Upper lobe of right lung (tissue), 1 donor: ENCODE measurements at regions not wholly inside any gene's neighbourhood (a gene's known extent, or its start where the extent isn't known, plus 50 kb on each side); places are given as distances from the start of the nearest gene placed in this dataset.
"Not testable (repeated sequence)": the region's sequence is repeated elsewhere in the genome, so short reads cannot be mapped to it uniquely, and the experiment has no call there.

Source experiments
- ATAC-seq: fragments of 200-7000 bp; cut with Tn5 transposase; one replicate; pipeline ENCODE4 v1.9.1; 2020; ENCODE audit warnings: mild to moderate bottlenecking, moderate library complexity
- DNase-seq: peaks from one replicate; pipeline ENCODE4 v3.0.0-alpha.2; 2020
- H3K27ac ChIP-seq: fragments of 200-600 bp; one replicate; pipeline ENCODE4 v1.8.0; 2022
- H3K27me3 ChIP-seq: fragments of 200-600 bp; one replicate; pipeline ENCODE4 v1.8.0; 2022; ENCODE audit warnings: mild to moderate bottlenecking
- H3K36me3 ChIP-seq: fragments of 200-600 bp; one replicate; pipeline ENCODE4 v1.8.0; 2022
- H3K4me1 ChIP-seq: fragments of 200-600 bp; one replicate; pipeline ENCODE4 v1.8.0; 2022
- H3K4me3 ChIP-seq: fragments of 200-600 bp; one replicate; pipeline ENCODE4 v1.8.0; 2022; ENCODE audit warnings: mild to moderate bottlenecking
- H3K9me3 ChIP-seq: fragments of 200-600 bp; one replicate; pipeline ENCODE4 v1.8.0; 2022
- intact Hi-C: fragments of 100-400 bp; cut with DNase I; formaldehyde crosslinking; loops from one replicate; pipeline ENCODE4 v1.11.0; 2022
- TF ChIP-seq, protein P1 (sequence below): fragments of 200-600 bp; IDR thresholded peaks from one replicate; pipeline ENCODE4 v1.8.0; 2022; ENCODE audit warnings: antibody characterized with exemption
- donor health status: DM: no; HTN: yes; CAD: no; lungs with severe emphysema.

- Histone ChIP-seq H3K27me3 (no peaks in the 10 kb centered on the region), H3K4me1 (no peaks in the 10 kb centered on the region), H3K27ac (no peak overlapping the region), H3K36me3 (no peaks in the 10 kb centered on the region), H3K9me3 (no peaks in the 10 kb centered on the region), H3K4me3 (no peak overlapping the region)
- intact Hi-C loops: no loop called here
- no peak for ATAC-seq
- TF ChIP-seq, protein P1, sequence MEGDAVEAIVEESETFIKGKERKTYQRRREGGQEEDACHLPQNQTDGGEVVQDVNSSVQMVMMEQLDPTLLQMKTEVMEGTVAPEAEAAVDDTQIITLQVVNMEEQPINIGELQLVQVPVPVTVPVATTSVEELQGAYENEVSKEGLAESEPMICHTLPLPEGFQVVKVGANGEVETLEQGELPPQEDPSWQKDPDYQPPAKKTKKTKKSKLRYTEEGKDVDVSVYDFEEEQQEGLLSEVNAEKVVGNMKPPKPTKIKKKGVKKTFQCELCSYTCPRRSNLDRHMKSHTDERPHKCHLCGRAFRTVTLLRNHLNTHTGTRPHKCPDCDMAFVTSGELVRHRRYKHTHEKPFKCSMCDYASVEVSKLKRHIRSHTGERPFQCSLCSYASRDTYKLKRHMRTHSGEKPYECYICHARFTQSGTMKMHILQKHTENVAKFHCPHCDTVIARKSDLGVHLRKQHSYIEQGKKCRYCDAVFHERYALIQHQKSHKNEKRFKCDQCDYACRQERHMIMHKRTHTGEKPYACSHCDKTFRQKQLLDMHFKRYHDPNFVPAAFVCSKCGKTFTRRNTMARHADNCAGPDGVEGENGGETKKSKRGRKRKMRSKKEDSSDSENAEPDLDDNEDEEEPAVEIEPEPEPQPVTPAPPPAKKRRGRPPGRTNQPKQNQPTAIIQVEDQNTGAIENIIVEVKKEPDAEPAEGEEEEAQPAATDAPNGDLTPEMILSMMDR: no peak
- no peak for DNase-seq
These were observed 192.5 kb downstream of the SHOX2 start for GRCh38 chr3:157913741-157914150.

DNA sequence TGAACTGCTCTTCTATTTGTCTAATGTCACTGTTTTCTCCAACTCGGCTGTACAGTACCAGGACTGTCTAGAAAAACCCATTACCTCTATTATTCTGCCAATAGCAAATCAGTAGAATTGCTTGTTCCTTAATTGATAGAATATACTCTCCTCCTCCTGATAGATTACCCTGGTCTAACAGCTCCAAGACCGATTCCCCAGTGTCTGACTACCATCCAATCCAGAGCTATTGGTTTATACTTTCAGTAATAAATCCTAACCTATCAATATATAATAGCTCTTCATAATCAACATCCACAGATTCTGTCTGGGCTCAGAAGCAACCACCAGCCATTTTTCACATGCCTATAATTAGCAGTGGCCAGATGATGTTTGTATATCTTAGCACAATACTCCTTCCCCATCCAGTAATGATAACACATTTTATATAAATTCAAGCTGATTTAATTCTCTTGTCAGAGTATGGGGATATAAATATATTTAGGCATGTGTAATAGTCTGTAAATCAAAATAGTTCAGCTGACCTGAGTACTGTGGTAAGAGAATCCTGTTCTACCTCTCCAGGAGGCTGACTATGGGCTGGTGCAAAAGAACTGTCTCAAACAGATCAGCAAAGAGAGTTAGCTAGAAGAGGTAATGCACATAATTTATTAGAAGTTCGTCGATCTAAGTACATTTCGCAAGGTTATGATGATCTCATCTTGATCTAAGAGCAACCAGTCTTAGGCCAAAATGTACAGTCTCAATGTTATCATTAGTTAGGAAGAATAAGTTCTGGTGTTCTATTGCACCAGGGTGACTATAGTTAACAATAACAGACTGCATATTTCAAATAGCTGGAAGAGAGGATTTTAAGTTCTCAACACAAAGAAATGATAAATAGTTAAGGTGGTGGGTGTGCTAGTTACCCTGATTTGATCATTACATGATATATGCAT lies 193.4 kb downstream of the SHOX2 start:
- Histone ChIP-seq H3K36me3 (no peaks in the 10 kb centered on the region), H3K27me3 (no peaks in the 10 kb centered on the region), H3K27ac (no peak overlapping the region), H3K9me3 (no peaks in the 10 kb centered on the region), H3K4me3 (no peak overlapping the region), H3K4me1 (no peaks in the 10 kb centered on the region)
- DNase-seq: no peak
- no peak for ATAC-seq
- TF ChIP-seq, protein P1: no peak
- intact Hi-C loops: no loop called here

DNA sequence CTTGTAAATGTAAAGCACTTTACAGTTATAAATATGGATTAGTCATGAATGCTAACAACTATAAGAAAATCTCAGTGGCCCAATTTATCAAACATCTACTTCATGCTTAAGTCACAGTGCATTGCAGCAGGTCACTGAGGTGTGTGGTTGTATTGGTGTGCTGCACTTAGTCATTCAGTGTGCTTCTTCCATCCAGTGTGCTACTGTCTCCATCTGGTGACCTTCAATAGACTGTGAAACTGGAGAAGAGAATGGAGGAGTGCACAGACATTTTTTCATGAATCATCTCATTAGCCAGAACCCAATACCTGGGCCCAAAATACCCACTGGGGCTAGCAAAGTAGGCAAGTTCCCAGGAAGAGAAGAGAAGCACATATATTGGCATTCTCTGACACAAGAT lies 199.6 kb downstream of the SHOX2 start:
- TF ChIP-seq, protein P1: no peak
- Histone ChIP-seq H3K36me3 (no peaks in the 10 kb centered on the region), H3K9me3 (no peaks in the 10 kb centered on the region), H3K4me1 (no peaks in the 10 kb centered on the region), H3K4me3 (no peak overlapping the region), H3K27ac (no peak overlapping the region), H3K27me3 (no peaks in the 10 kb centered on the region)
- DNase-seq: no peak
- intact Hi-C loops: no loop called here
- ATAC-seq: no peak

GRCh38 chr3:157905885-157906284 lies 200.3 kb downstream of the SHOX2 start:
- TF ChIP-seq, protein P1: no peak
- Histone ChIP-seq H3K4me1 (no peaks in the 10 kb centered on the region), H3K9me3 (no peaks in the 10 kb centered on the region), H3K4me3 (no peak overlapping the region), H3K27ac (no peak overlapping the region), H3K36me3 (no peaks in the 10 kb centered on the region), H3K27me3 (no peaks in the 10 kb centered on the region)
- intact Hi-C loops: no loop called here
- DNase-seq (no peak), ATAC-seq (no peak)

- H3K9me3 ChIP-seq: not testable (repeated sequence)
These were observed 203.5 kb downstream of the SHOX2 start for GRCh38 chr3:157902680-157903079.

DNA sequence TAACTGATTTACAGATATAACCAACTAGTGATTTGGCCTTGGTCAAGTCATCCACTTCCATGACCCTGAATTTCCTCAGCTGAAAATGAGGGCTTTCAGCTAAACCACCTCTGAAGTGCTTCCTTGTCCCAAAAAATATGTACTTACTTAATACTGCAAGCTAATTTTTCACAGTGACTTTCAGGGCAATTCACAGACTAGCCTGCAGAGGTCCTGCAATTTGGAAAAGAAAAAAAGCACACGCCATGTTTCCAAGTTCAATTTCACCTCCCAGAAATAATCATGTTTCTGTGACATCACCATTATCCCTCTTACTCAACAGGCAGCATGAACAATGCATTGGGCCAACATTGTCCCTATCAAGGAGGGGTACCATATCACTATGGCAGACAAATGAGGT lies 218.2 kb downstream of the SHOX2 start:
- TF ChIP-seq, protein P1: no peak
- DNase-seq (no peak), ATAC-seq (no peak)
- Histone ChIP-seq H3K27me3 (no peaks in the 10 kb centered on the region), H3K27ac (no peak overlapping the region), H3K4me3 (no peak overlapping the region), H3K4me1 (no peaks in the 10 kb centered on the region), H3K36me3 (no peaks in the 10 kb centered on the region), H3K9me3 (no peaks in the 10 kb centered on the region)
- intact Hi-C loops: no loop called here

More at GRCh38 chr3:157902680-157903079, 203.5 kb downstream of the SHOX2 start:
- H3K4me3 ChIP-seq, H3K36me3 ChIP-seq, H3K27me3 ChIP-seq, ATAC-seq, H3K4me1 ChIP-seq, H3K27ac ChIP-seq, intact Hi-C loops, DNase-seq: not testable (repeated sequence)
